SK-N-SH treated with all-trans-retinoic acid at 6 μM for 48 hours (cell line): ENCODE measurements at regions not wholly inside any gene's neighbourhood (a gene's known extent, or its start where the extent isn't known, plus 50 kb on each side); places are given as distances from the start of the nearest gene placed in this dataset.

ENCODE experiments used
- ATAC-seq: fragments of 200-7000 bp; cut with Tn5 transposase; 3 replicates; pipeline ENCODE4 v1.9.1; 2020; ENCODE audit warnings: mild to moderate bottlenecking, moderate library complexity
- ARNTL ChIP-seq: fragments of 450-650 bp; formaldehyde crosslinking; IDR thresholded peaks from 2 replicates; pipeline ENCODE4 v1.5.0; 2020; ENCODE audit warnings: low read depth, mild to moderate bottlenecking, moderate library complexity, borderline replicate concordance
- BACH2 ChIP-seq: fragments of 250-450 bp; sonication (Bioruptor Pico); IDR thresholded peaks from 2 replicates; pipeline ENCODE4 v1.9.0; 2021; ENCODE audit warnings: mild to moderate bottlenecking, borderline replicate concordance
- CREB5 ChIP-seq: fragments of 250-450 bp; sonication (Bioruptor Pico); IDR thresholded peaks from 2 replicates; pipeline ENCODE4 v1.5.1; 2020; ENCODE audit warnings: low read depth, mild to moderate bottlenecking, moderate library complexity
- CSDC2 ChIP-seq: fragments of 250-450 bp; sonication (Bioruptor Pico); IDR thresholded peaks from 2 replicates; pipeline ENCODE4 v1.5.0; 2020; ENCODE audit warnings: mild to moderate bottlenecking, moderate library complexity
- CSRNP3 ChIP-seq: fragments of 250-450 bp; sonication (Bioruptor Pico); IDR thresholded peaks from 2 replicates; pipeline ENCODE4 v1.5.1; 2021; ENCODE audit warnings: mild to moderate bottlenecking, moderate library complexity
- GLIS3 ChIP-seq: fragments of 250-450 bp; sonication (Bioruptor Pico); IDR thresholded peaks from 2 replicates; pipeline ENCODE4 v1.5.0; 2020; ENCODE audit warnings: mild to moderate bottlenecking, moderate library complexity
- ISL1 ChIP-seq: fragments of 250-450 bp; sonication (Bioruptor Pico); IDR thresholded peaks from 2 replicates; pipeline ENCODE4 v2.1.2; 2022; ENCODE audit warnings: mild to moderate bottlenecking, moderate library complexity
- OSR1 ChIP-seq: fragments of 250-450 bp; sonication (Bioruptor Pico); IDR thresholded peaks from 2 replicates; pipeline ENCODE4 v1.8.0; 2022; ENCODE audit warnings: moderate library complexity, mild to moderate bottlenecking, inconsistent platforms
- PPARA ChIP-seq: fragments of 250-450 bp; sonication (Bioruptor Pico); IDR thresholded peaks from 2 replicates; pipeline ENCODE4 v1.5.0; 2020; ENCODE audit warnings: mild to moderate bottlenecking, borderline replicate concordance
- RARB ChIP-seq: fragments of 250-450 bp; sonication (Bioruptor Pico); IDR thresholded peaks from 2 replicates; pipeline ENCODE4 v1.8.0; 2021; ENCODE audit warnings: mild to moderate bottlenecking, moderate library complexity
- SNAI2 ChIP-seq: fragments of 250-450 bp; sonication (Bioruptor Pico); IDR thresholded peaks from 2 replicates; pipeline ENCODE4 v1.5.0; 2020; ENCODE audit warnings: mild to moderate bottlenecking, moderate library complexity
- TCF4 ChIP-seq: fragments of 250-450 bp; sonication (Bioruptor Pico); IDR thresholded peaks from 2 replicates; pipeline ENCODE4 v1.8.0; 2021; ENCODE audit warnings: mild to moderate bottlenecking, moderate library complexity, borderline replicate concordance
- TOX ChIP-seq: fragments of 250-450 bp; sonication (Bioruptor Pico); IDR thresholded peaks from 2 replicates; pipeline ENCODE4 v1.8.0; 2021; ENCODE audit warnings: mild to moderate bottlenecking, moderate library complexity, borderline replicate concordance
- TSHZ2 ChIP-seq: fragments of 250-450 bp; sonication (Bioruptor Pico); IDR thresholded peaks from 2 replicates; pipeline ENCODE4 v1.5.0; 2020; ENCODE audit warnings: mild to moderate bottlenecking, moderate library complexity
- ZC3H10 ChIP-seq: fragments of 250-450 bp; sonication (Bioruptor Pico); IDR thresholded peaks from 2 replicates; pipeline ENCODE4 v1.5.1; 2021; ENCODE audit warnings: mild to moderate bottlenecking, moderate library complexity
- ZFP3 ChIP-seq: fragments of 250-450 bp; sonication (Bioruptor Pico); IDR thresholded peaks from 2 replicates; pipeline ENCODE4 v1.5.0; 2020; ENCODE audit warnings: mild to moderate bottlenecking, moderate library complexity
- ZFP30 ChIP-seq: fragments of 450-650 bp; formaldehyde crosslinking; IDR thresholded peaks from 2 replicates; pipeline ENCODE4 v1.5.0; 2022; ENCODE audit warnings: mild to moderate bottlenecking, moderate library complexity
- ZNF70 ChIP-seq: fragments of 450-650 bp; formaldehyde crosslinking; IDR thresholded peaks from 2 replicates; pipeline ENCODE4 v1.5.0; 2020; ENCODE audit warnings: mild to moderate bottlenecking, moderate library complexity
- ZNF8 ChIP-seq: fragments of 450-650 bp; formaldehyde crosslinking; IDR thresholded peaks from 2 replicates; pipeline ENCODE4 v1.5.0; 2020; ENCODE audit warnings: mild to moderate bottlenecking, moderate library complexity
- TF ChIP-seq, protein P1 (sequence below): fragments of 250-450 bp; sonication (Bioruptor Pico); IDR thresholded peaks from 2 replicates; pipeline ENCODE4 v1.8.0; 2021; ENCODE audit warnings: low read depth, mild to moderate bottlenecking, moderate library complexity, borderline replicate concordance

DNA sequence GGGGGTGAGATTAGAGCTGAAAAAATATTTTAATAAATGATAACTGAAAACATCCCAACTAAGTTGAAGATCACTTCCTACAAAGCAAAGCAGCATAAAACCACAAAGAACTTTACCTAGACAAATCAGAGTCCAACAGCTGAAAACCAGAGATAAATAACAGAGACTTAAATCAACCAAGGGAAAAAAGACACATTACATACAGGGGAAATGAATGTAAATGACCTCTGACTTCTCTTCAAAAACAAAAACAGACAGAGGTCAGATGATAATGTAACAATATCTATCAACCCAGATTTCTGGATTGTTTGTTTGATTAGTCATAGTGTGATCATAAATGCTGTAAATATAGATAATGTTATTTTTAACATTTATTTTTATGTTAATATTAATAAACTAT is 782.8 kb downstream of the TFAP2A start:
- TF ChIP-seq, protein P1, sequence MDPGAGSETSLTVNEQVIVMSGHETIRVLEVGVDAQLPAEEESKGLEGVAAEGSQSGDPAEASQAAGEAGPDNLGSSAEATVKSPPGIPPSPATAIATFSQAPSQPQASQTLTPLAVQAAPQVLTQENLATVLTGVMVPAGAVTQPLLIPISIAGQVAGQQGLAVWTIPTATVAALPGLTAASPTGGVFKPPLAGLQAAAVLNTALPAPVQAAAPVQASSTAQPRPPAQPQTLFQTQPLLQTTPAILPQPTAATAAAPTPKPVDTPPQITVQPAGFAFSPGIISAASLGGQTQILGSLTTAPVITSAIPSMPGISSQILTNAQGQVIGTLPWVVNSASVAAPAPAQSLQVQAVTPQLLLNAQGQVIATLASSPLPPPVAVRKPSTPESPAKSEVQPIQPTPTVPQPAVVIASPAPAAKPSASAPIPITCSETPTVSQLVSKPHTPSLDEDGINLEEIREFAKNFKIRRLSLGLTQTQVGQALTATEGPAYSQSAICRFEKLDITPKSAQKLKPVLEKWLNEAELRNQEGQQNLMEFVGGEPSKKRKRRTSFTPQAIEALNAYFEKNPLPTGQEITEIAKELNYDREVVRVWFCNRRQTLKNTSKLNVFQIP (CRISPR knock-in tag) = no peak
- TF ChIP-seq TSHZ2 (CRISPR knock-in tag) (no peak), CREB5 (CRISPR knock-in tag) (no peak), BACH2 (CRISPR knock-in tag) (no peak), CSRNP3 (no peak), ZNF70 (CRISPR knock-in tag) (no peak), ZC3H10 (CRISPR knock-in tag) (no peak), ZFP3 (CRISPR knock-in tag) (no peak), TCF4 (CRISPR knock-in tag) (no peak), SNAI2 (CRISPR knock-in tag) (no peak), CSDC2 (CRISPR knock-in tag) (no peak), PPARA (CRISPR knock-in tag) (no peak), ZNF8 (CRISPR knock-in tag) (no peak), OSR1 (no peak), TOX (no peak), ISL1 (CRISPR knock-in tag) (no peak), ZFP30 (CRISPR knock-in tag) (no peak)
- no peak for ATAC-seq

DNA sequence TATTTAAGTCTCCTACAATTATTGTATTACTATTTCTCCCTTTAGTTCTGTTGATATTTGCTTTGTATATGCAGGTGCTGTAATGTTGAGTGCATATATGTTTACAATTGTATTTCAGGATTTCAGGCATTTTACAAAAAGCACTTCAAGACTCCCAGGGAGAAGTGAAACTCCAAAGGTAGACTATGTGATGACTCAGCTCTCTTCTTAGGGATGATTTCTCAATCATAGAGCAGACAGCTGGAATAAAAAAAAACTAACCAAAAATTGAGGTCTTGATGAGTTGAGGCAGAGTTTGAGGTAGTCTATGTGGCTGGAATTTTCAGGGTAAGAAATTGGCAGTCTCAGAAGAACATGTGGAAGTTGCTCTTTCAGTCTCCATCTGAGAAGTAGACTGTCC is 786.1 kb downstream of the TFAP2A start:
- no peak for ATAC-seq
- no peak for TF ChIP-seq SNAI2 (CRISPR knock-in tag)
- no peak for TF ChIP-seq CREB5 (CRISPR knock-in tag)
- no peak for TF ChIP-seq OSR1
- no peak for TF ChIP-seq GLIS3 (CRISPR knock-in tag)
- no peak for TF ChIP-seq TOX

DNA sequence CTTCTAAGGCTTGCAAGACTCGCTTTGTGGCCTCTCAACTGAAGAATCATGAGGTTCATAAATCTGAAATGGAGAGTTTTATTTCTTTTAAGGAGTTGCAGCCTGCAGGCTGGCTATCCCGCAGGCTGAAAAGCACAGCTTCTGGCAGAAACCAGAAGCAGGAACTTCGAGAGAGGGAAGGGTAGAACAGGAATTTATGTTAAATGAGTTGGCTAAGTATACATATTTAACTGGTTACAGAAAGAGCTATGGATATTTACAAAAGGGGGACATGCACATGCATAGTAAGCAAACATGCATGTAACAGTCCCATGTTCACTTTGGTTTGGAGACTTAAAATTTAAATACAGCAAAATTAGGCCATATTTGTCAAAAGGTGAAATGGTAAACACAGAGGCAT is 787.0 kb downstream of the TFAP2A start:
- no peak for ATAC-seq
- no peak for TF ChIP-seq ARNTL (CRISPR knock-in tag)
- TF ChIP-seq OSR1 = no peak
- no peak for TF ChIP-seq ZFP30 (CRISPR knock-in tag)
- no peak for TF ChIP-seq GLIS3 (CRISPR knock-in tag)
- TF ChIP-seq RARB = no peak
- no peak for TF ChIP-seq ZC3H10 (CRISPR knock-in tag)
- TF ChIP-seq ISL1 (CRISPR knock-in tag) = no peak
- no peak for TF ChIP-seq BACH2 (CRISPR knock-in tag)
- no peak for TF ChIP-seq SNAI2 (CRISPR knock-in tag)
- no peak for TF ChIP-seq CSDC2 (CRISPR knock-in tag)

DNA sequence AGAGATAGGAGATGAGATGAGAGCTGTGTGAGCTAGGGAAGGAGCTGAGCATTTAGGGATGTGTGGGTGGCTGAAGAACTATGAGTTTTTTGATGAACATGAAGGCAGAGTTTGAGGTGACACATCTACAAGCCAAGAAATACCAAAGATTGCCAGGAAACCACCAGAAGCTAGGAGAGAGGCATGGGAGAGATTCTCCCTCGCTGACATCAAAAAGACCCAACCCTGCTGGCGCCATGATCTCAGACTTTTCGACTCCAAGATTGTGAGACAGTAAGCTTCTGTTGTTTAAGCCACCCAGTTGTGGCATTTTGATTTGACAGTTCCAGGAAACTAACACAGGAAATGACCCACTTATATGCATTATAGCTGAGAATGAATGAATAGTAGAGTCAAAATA is 790.9 kb downstream of the TFAP2A start:
- ATAC-seq = no peak
- TF ChIP-seq PPARA (CRISPR knock-in tag) (no peak), TSHZ2 (CRISPR knock-in tag) (no peak), CSDC2 (CRISPR knock-in tag) (no peak)
